H9 (cell line): ENCODE measurements at regions not wholly inside any gene's neighbourhood (a gene's known extent, or its start where the extent isn't known, plus 50 kb on each side); places are given as distances from the start of the nearest gene placed in this dataset.

Source experiments
- DNase-seq: peaks from one replicate; pipeline ENCODE4 v3.0.0-alpha.2; 2017
- H2AFZ ChIP-seq: one replicate; pipeline ENCODE4 v1.6.1; 2013; ENCODE audit warnings: mild to moderate bottlenecking, low read length, control low read depth, moderate library complexity
- H2AK5ac ChIP-seq: 2 replicates; pipeline ENCODE4 v1.6.1; 2013; ENCODE audit warnings: low read length, control low read depth, mixed read lengths; ENCODE audit not compliant: insufficient read length
- H2BK120ac ChIP-seq: one replicate; pipeline ENCODE4 v1.6.1; 2013; ENCODE audit warnings: low read depth, mild to moderate bottlenecking, low read length, control low read depth, inconsistent platforms; ENCODE audit not compliant: poor library complexity, severe bottlenecking
- H2BK12ac ChIP-seq: 2 replicates; pipeline ENCODE4 v1.6.1; 2013; ENCODE audit warnings: low read length, control low read depth, mixed read lengths, low read depth; ENCODE audit not compliant: insufficient read length
- H2BK15ac ChIP-seq: 2 replicates; pipeline ENCODE4 v1.6.1; 2013; ENCODE audit warnings: low read depth, low read length, control low read depth
- H2BK20ac ChIP-seq: one replicate; pipeline ENCODE4 v1.6.1; 2013; ENCODE audit warnings: low read depth, mild to moderate bottlenecking, low read length, control low read depth, inconsistent platforms; ENCODE audit not compliant: poor library complexity, severe bottlenecking
- H2BK5ac ChIP-seq: 2 replicates; pipeline ENCODE4 v1.6.1; 2013; ENCODE audit warnings: low read length, control low read depth, mixed read lengths; ENCODE audit not compliant: insufficient read length
- H3K14ac ChIP-seq: 2 replicates; pipeline ENCODE4 v1.6.1; 2013; ENCODE audit warnings: low read length, control low read depth; ENCODE audit not compliant: insufficient read depth
- H3K18ac ChIP-seq: 2 replicates; pipeline ENCODE4 v1.6.1; 2013; ENCODE audit warnings: low read depth, mild to moderate bottlenecking, mixed read lengths, low read length, control low read depth; ENCODE audit not compliant: insufficient read length
- H3K23ac ChIP-seq: 2 replicates; pipeline ENCODE4 v1.6.1; 2013; ENCODE audit warnings: low read length, control low read depth, mixed read lengths, low read depth; ENCODE audit not compliant: insufficient read length
- H3K23me2 ChIP-seq: 2 replicates; pipeline ENCODE4 v1.6.1; 2013; ENCODE audit warnings: low read depth, mild to moderate bottlenecking, mixed read lengths, low read length, control low read depth; ENCODE audit not compliant: insufficient read length, poor library complexity, severe bottlenecking
- H3K27ac ChIP-seq: 2 replicates; pipeline ENCODE4 v1.5.1; 2013; ENCODE audit warnings: low read length, control low read depth, mixed read lengths, low read depth; ENCODE audit not compliant: insufficient read length
- H3K27me3 ChIP-seq: 2 replicates; pipeline ENCODE4 v1.6.1; 2013; ENCODE audit warnings: low read length, control low read depth, inconsistent platforms; ENCODE audit not compliant: insufficient read depth
- H3K4ac ChIP-seq: 2 replicates; pipeline ENCODE4 v1.6.1; 2013; ENCODE audit warnings: low read depth, mild to moderate bottlenecking, control low read depth, inconsistent platforms, low read length, moderate library complexity
- H3K4me1 ChIP-seq: 2 replicates; pipeline ENCODE4 v1.6.1; 2013; ENCODE audit warnings: low read length, control low read depth, inconsistent platforms; ENCODE audit not compliant: insufficient read depth
- H3K4me2 ChIP-seq: 2 replicates; pipeline ENCODE4 v1.6.1; 2013; ENCODE audit warnings: low read length, control low read depth, mixed read lengths; ENCODE audit not compliant: insufficient read length, insufficient read depth
- H3K56ac ChIP-seq: 2 replicates; pipeline ENCODE4 v1.6.1; 2013; ENCODE audit warnings: low read depth, mild to moderate bottlenecking, mixed read lengths, low read length, control low read depth; ENCODE audit not compliant: insufficient read length
- H3K79me1 ChIP-seq: 2 replicates; pipeline ENCODE4 v1.6.1; 2013; ENCODE audit warnings: low read depth, mild to moderate bottlenecking, moderate library complexity, low read length, control low read depth, inconsistent platforms; ENCODE audit not compliant: insufficient read depth, poor library complexity, severe bottlenecking
- H3K79me2 ChIP-seq: 2 replicates; pipeline ENCODE4 v1.6.1; 2013; ENCODE audit warnings: low read length, control low read depth, inconsistent platforms; ENCODE audit not compliant: insufficient read depth
- H3K9ac ChIP-seq: 2 replicates; pipeline ENCODE4 v1.6.1; 2013; ENCODE audit warnings: low read length, control low read depth, mixed read lengths; ENCODE audit not compliant: insufficient read length; ENCODE audit errors: extremely low read depth
- H3K9me3 ChIP-seq: one replicate; pipeline ENCODE4 v1.6.1; 2013; ENCODE audit warnings: low read depth, low read length, inconsistent platforms; ENCODE audit not compliant: control insufficient read depth
- H3T11ph ChIP-seq: one replicate; pipeline ENCODE4 v1.6.1; 2013; ENCODE audit warnings: mild to moderate bottlenecking, low read length, control low read depth, inconsistent platforms
- H4K20me1 ChIP-seq: one replicate; pipeline ENCODE4 v1.6.1; 2013; ENCODE audit not compliant: control insufficient read depth, insufficient read length, insufficient read depth
- H4K5ac ChIP-seq: 2 replicates; pipeline ENCODE4 v1.6.1; 2013; ENCODE audit warnings: low read depth, mild to moderate bottlenecking, mixed read lengths, low read length, control low read depth; ENCODE audit not compliant: insufficient read length
- H4K8ac ChIP-seq: replicated peaks from 2 replicates; pipeline ENCODE4 v1.6.1; 2013; ENCODE audit warnings: low read length, control low read depth, mixed read lengths, low read depth; ENCODE audit not compliant: insufficient read length
- H4K91ac ChIP-seq: 2 replicates; pipeline ENCODE4 v1.6.1; 2013; ENCODE audit warnings: low read depth, mild to moderate bottlenecking, moderate library complexity, mixed read lengths, low read length, control low read depth; ENCODE audit not compliant: insufficient read length
- H3K27ac Mint-ChIP-seq, 3 experiments: 2 replicates in 2 of 3; 3 replicates in 1 of 3; pipeline ENCODE4 v1.8.0; 2020 to 2021; ENCODE audit warnings: mixed read lengths in 3 of 3, mild to moderate bottlenecking in 1 of 3, moderate library complexity in 1 of 3
- H3K27me3 Mint-ChIP-seq: 2 replicates; pipeline ENCODE4 v1.8.0; 2021; ENCODE audit warnings: low read depth, mild to moderate bottlenecking, moderate library complexity, mixed read lengths
- H3K36me3 Mint-ChIP-seq, 3 experiments: 2 replicates in 2 of 3; 3 replicates in 1 of 3; pipeline ENCODE4 v1.8.0; 2020 to 2021; ENCODE audit warnings: low read depth in 3 of 3, mixed read lengths in 3 of 3; ENCODE audit not compliant: insufficient read depth in 1 of 3
- H3K4me1 Mint-ChIP-seq, 2 experiments: 2 replicates each; pipeline ENCODE4 v1.8.0; 2020; ENCODE audit warnings: mixed read lengths in 2 of 2
- H3K4me3 Mint-ChIP-seq, 2 experiments: 2 replicates in 1 of 2; 3 replicates in 1 of 2; pipeline ENCODE4 v1.8.0; 2020 to 2021; ENCODE audit warnings: mild to moderate bottlenecking in 2 of 2, mixed read lengths in 2 of 2, moderate library complexity in 1 of 2
- H3K9me3 Mint-ChIP-seq, 2 experiments: 2 replicates in 1 of 2; 3 replicates in 1 of 2; pipeline ENCODE4 v1.8.0; 2020; ENCODE audit warnings: mild to moderate bottlenecking in 2 of 2, mixed read lengths in 2 of 2, moderate library complexity in 1 of 2
- CTCF ChIP-seq: fragments of 200-600 bp; sonication (generic); conservative IDR thresholded peaks from 3 replicates; pipeline ENCODE4 v1.8.0; 2021; ENCODE audit warnings: antibody characterized with exemption, mild to moderate bottlenecking
- WGBS: extraction: QIAGEN DNeasy Blood & Tissue Kit; methylation state at CpG from one replicate; pipeline ENCODE4 v1.1.7; 2013; ENCODE audit warnings: missing lambda C conversion rate, low lambda C conversion rate, mixed read lengths; ENCODE audit not compliant: insufficient read length; ENCODE audit errors: extremely low coverage; 5-methylcytosine and 5-hydroxymethylcytosine counted together

DNA sequence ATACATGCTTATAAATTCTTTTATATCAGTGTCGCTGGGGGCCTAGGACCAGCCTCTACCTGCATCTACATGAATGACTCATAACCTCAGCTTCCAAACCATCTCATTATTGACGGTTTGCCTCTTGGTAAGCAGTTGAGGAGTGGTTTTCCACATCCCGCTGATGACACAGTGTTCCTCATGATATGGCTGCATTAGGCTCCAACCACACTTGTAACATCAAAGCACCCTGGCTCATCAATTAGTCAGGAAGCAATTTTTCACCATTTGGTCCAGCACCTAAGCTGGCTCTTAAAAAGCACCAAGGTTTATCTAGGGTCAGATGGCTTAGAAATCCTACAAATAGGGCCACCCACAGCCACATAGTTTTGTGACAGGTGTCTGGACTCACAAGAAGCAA, 402.4 kb downstream of the ARHGEF28 start:
- Histone ChIP-seq H3K27me3 (no peaks in the 10 kb centered on the region), H4K8ac (no peak overlapping the region), H3T11ph (no peak overlapping the region), H2BK20ac (no peak overlapping the region), H2BK120ac (no peak overlapping the region), H3K9me3 (no peaks in the 10 kb centered on the region), H3K27ac (no peak overlapping the region), H2BK12ac (no peak overlapping the region), H3K4me2 (no peak overlapping the region), H2BK15ac (no peak overlapping the region), H4K5ac (no peak overlapping the region), H3K4ac (no peak overlapping the region), H3K56ac (no peak overlapping the region), H3K79me2 (no peaks in the 10 kb centered on the region), H3K14ac (no peak overlapping the region), H2AK5ac (no peak overlapping the region), H3K23me2 (no peaks in the 10 kb centered on the region), H4K20me1 (no peaks in the 10 kb centered on the region), H2AFZ (no peak overlapping the region), H3K23ac (no peak overlapping the region), H3K9ac (no peak overlapping the region), H3K18ac (no peak overlapping the region), H4K91ac (no peak overlapping the region), H3K79me1 (no peaks in the 10 kb centered on the region), H2BK5ac (no peak overlapping the region), H3K4me1 (no peaks in the 10 kb centered on the region)
- DNase-seq: no peak
- WGBS: no CpG with 5 or more reads among the region's 3 CpGs
- no peaks in the 10 kb centered on the region for H3K36me3 Mint-ChIP-seq
- no peaks in the 10 kb centered on the region for H3K9me3 Mint-ChIP-seq
- TF ChIP-seq CTCF: no peak
- no peaks in the 10 kb centered on the region for H3K27me3 Mint-ChIP-seq
- peaks cover 5 to 9% of the 10 kb centered on the region in 2 experiments; a peak in 3 of 4 replicates for H3K4me1 Mint-ChIP-seq
- no peak overlapping the region for H3K27ac Mint-ChIP-seq
- no peak overlapping the region for H3K4me3 Mint-ChIP-seq
